ENCODE measurements at regions not wholly inside any gene's neighbourhood (a gene's known extent, or its start where the extent isn't known, plus 50 kb on each side); places are given as distances from the start of the nearest gene placed in this dataset.

GRCh38 chr14:53330441-53330840 is 177.3 kb upstream of the DDHD1 start:
- TF ChIP-seq CTCF (IDR thresholded peaks at IDR 0.05; ENCODE audit: low read depth, low read length, poor library complexity, severe bottlenecking) (no peak), EZH2phosphoT487 (IDR thresholded peaks at IDR 0.05; ENCODE audit: borderline replicate concordance, low read length) (no peak)

Data from DOHH2 (cell line).